Uterus (tissue), 2 donors: ENCODE measurements at regions not wholly inside any gene's neighbourhood (a gene's known extent, or its start where the extent isn't known, plus 50 kb on each side); places are given as distances from the start of the nearest gene placed in this dataset.

Source experiments
- CTCF ChIP-seq, 4 experiments: fragments of 200-600 bp in 2 of 4; fragments of 450-650 bp in 2 of 4; sonication (generic) in 2 of 4; IDR thresholded peaks; one replicate each; pipeline ENCODE4 v1.5.1; 2016 to 2019; ENCODE audit warnings: antibody characterized with exemption in 4 of 4, mild to moderate bottlenecking in 2 of 4, moderate library complexity in 1 of 4
- POLR2A ChIP-seq, 2 donors: fragments of 450-650 bp; IDR thresholded peaks; one replicate each; pipeline ENCODE4 v1.6.1; 2016; ENCODE audit warnings: antibody characterized with exemption in 2 of 2, mild to moderate bottlenecking in 1 of 2, moderate library complexity in 1 of 2

- TF ChIP-seq CTCF (IDR thresholded peaks at IDR 0.05) (no peak), POLR2A (IDR thresholded peaks at IDR 0.05) (no peak)
These were observed 80.7 kb upstream of the LRPAP1 start for GRCh38 chr4:3612934-3613333.
